ENCODE measurements at regions not wholly inside any gene's neighbourhood (a gene's known extent, or its start where the extent isn't known, plus 50 kb on each side); places are given as distances from the start of the nearest gene placed in this dataset.

DNA sequence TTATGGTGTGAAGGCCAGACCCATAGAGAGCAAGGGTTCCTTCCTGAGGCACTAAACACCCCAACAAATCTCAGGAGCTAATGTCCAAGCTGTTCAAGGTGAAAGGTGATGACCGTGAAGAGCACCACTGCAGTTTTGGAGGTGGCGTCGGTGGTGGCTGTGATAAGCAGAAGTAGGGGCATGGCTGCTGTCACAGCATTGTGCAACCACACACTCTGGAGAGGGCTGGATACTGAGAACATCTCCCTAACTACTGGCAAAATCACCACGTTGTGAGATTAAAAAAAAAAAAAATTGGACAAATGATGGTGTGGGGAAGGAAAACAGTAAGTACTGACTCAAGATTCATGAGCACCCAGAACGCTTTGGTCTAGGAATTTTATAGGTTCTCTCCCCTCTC lies 156.5 kb downstream of the PJA2 start:
- TF ChIP-seq, protein P1, sequence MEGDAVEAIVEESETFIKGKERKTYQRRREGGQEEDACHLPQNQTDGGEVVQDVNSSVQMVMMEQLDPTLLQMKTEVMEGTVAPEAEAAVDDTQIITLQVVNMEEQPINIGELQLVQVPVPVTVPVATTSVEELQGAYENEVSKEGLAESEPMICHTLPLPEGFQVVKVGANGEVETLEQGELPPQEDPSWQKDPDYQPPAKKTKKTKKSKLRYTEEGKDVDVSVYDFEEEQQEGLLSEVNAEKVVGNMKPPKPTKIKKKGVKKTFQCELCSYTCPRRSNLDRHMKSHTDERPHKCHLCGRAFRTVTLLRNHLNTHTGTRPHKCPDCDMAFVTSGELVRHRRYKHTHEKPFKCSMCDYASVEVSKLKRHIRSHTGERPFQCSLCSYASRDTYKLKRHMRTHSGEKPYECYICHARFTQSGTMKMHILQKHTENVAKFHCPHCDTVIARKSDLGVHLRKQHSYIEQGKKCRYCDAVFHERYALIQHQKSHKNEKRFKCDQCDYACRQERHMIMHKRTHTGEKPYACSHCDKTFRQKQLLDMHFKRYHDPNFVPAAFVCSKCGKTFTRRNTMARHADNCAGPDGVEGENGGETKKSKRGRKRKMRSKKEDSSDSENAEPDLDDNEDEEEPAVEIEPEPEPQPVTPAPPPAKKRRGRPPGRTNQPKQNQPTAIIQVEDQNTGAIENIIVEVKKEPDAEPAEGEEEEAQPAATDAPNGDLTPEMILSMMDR (IDR thresholded peaks at IDR 0.05), result no peak
- TF ChIP-seq POLR2A (IDR thresholded peaks at IDR 0.05), result no peak

Data from thyroid gland (tissue), 4 donors.